HUDEP-2 (cell line): ENCODE measurements at regions not wholly inside any gene's neighbourhood (a gene's known extent, or its start where the extent isn't known, plus 50 kb on each side); places are given as distances from the start of the nearest gene placed in this dataset.
"Not testable (repeated sequence)": the region's sequence is repeated elsewhere in the genome, so short reads cannot be mapped to it uniquely, and the experiment has no call there.

Experiments used
- DNase-seq, 76 experiments: peaks; one replicate each; lab custom pipeline; 2025; ENCODE audit not compliant: unreplicated experiment in 76 of 76; lab: John Stamatoyannopoulos, UW

GRCh38 chr5:153939101-153939500 lies 99.6 kb downstream of the FAM114A2 start:
- no peak for DNase-seq

GRCh38 chr5:153938191-153938842 lies 100.4 kb downstream of the FAM114A2 start:
- DNase-seq: no peak

GRCh38 chr5:153937661-153938060 lies 101.0 kb downstream of the FAM114A2 start:
- no peak for DNase-seq

- not testable (repeated sequence) for DNase-seq
Measured at GRCh38 chr5:153935151-153935550, 103.6 kb downstream of the FAM114A2 start.

GRCh38 chr5:153926201-153926600 lies 112.5 kb downstream of the FAM114A2 start:
- no peak for DNase-seq

GRCh38 chr5:153919161-153919560 lies 119.5 kb downstream of the FAM114A2 start:
- DNase-seq: peak in 2 of 76 experiments; percentile 1

GRCh38 chr5:153907170-153907775 lies 131.4 kb downstream of the FAM114A2 start:
- no peak for DNase-seq

- no peak for DNase-seq
Measured at GRCh38 chr5:153905219-153905618, 133.5 kb downstream of the FAM114A2 start.

GRCh38 chr5:153903321-153903720 lies 135.4 kb downstream of the FAM114A2 start:
- DNase-seq: no peak

- no peak for DNase-seq
Measured at GRCh38 chr5:153902016-153902415, 136.7 kb downstream of the FAM114A2 start.

- DNase-seq: no peak
Measured at GRCh38 chr5:153901449-153901848, 137.3 kb downstream of the FAM114A2 start.

- DNase-seq: no peak
Measured at GRCh38 chr5:153900703-153901395, 137.9 kb downstream of the FAM114A2 start.

- DNase-seq: no peak
Measured at GRCh38 chr5:153899746-153900145, 139.0 kb downstream of the FAM114A2 start.

GRCh38 chr5:153896701-153897100 lies 142.0 kb downstream of the FAM114A2 start:
- DNase-seq: peak in 4 of 76 experiments; percentile 7 to 11 (median 7)

GRCh38 chr5:153896117-153896516 lies 142.6 kb downstream of the FAM114A2 start:
- no peak for DNase-seq

GRCh38 chr5:153895266-153895665 lies 143.4 kb downstream of the FAM114A2 start:
- DNase-seq: no peak

GRCh38 chr5:153893817-153894216 lies 144.9 kb downstream of the FAM114A2 start:
- DNase-seq: peak in 72 of 76 experiments; percentile 11 to 81 (median 60)

GRCh38 chr5:153891394-153891793 lies 147.3 kb downstream of the FAM114A2 start:
- no peak for DNase-seq

- DNase-seq: no peak
Measured at GRCh38 chr5:153888781-153889180, 149.9 kb downstream of the FAM114A2 start.

- DNase-seq: no peak
Measured at GRCh38 chr5:153885141-153885540, 153.6 kb downstream of the FAM114A2 start.

- no peak for DNase-seq
Measured at GRCh38 chr5:153884612-153884957, 154.1 kb downstream of the FAM114A2 start.
